Left colon (tissue), 2 donors: ENCODE measurements at regions not wholly inside any gene's neighbourhood (a gene's known extent, or its start where the extent isn't known, plus 50 kb on each side); places are given as distances from the start of the nearest gene placed in this dataset.

Experiments used
- ATAC-seq: fragments of 200-7000 bp; cut with Tn5 transposase; one replicate; pipeline ENCODE4 v1.9.1; 2020; ENCODE audit warnings: mild to moderate bottlenecking, moderate library complexity
- DNase-seq, 2 donors: peaks; one replicate each; pipeline ENCODE4 v3.0.0-alpha.2; 2020
- intact Hi-C, 2 donors: fragments of 100-400 bp; cut with DNase I in 1 of 2; cut with micrococcal nuclease in 1 of 2; formaldehyde crosslinking; loops; one replicate each; pipeline versions ENCODE4 v1.11.2 to v1.14.0; 2022; cut with DNase I, micrococcal nuclease
- donor health status: DM: no; HTN: no; CAD: no.
- donor health status: DM: yes; HTN: yes; CAD: no.

DNA sequence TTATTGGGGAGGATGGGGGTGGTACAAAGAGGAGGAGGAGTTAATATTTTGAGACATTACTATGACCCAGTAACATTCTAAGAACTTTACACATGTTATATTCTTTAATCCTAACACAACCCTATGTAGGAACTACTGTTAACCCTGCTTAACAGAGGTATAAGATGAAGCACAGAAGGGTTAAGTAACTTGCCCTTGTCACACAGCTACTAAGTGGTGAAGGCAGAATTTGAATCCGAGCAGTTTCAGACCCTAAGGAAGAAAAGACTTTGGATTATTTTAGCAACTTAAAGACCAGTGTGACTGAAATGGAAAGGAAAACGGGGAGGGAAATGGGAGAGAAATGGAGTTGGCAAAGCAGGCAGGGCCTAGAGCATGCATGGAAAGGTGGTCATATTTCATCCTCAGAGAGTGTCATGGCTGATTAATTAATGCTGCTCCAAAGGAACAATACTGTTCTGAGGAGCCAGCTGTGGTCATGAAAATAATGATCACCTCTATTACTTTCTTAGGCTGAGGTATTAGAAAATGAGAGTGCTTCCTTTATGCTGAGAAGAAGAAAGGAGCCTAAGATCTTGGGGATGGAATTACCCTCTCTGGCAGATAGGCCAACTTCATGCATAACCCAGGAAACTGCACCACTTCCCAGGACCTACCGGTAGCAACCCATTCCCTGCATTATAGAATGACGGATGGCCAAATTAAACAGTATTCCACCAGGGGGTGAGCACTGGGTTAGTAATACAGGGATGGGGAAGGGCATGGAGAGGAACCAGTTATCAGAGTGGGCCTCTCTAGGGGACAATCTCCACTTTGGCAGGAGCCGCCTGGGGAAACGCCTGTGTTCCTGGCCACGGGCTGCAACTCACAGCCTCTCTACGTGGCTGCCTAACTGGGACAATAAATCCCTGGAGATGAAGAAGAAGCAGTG lies 50.1 kb upstream of the TNFAIP3 start:
- DNase-seq (no peak), ATAC-seq (no peak)
- intact Hi-C loops, result no loop called here
